Bronchial epithelial cell (primary cell): ENCODE measurements at regions not wholly inside any gene's neighbourhood (a gene's known extent, or its start where the extent isn't known, plus 50 kb on each side); places are given as distances from the start of the nearest gene placed in this dataset.

Experiments
- DNase-seq: peaks from one replicate; pipeline ENCODE4 v3.0.0-alpha.2; 2010; ENCODE audit warnings: low read depth
- FAIRE-seq: peaks from 2 replicates; lab custom pipeline; 2011; peaks lifted over from hg19 to GRCh38; lab: Jason Lieb, UNC
- H3K27me3 ChIP-seq: 2 replicates; pipeline ENCODE4 v1.5.1; 2011; ENCODE audit warnings: low read length; ENCODE audit not compliant: control insufficient read depth, insufficient read depth
- H3K36me3 ChIP-seq: 2 replicates; pipeline ENCODE4 v1.5.1; 2011; ENCODE audit warnings: low read length; ENCODE audit not compliant: control insufficient read depth, insufficient read depth
- H3K4me3 ChIP-seq: 2 replicates; pipeline ENCODE4 v1.5.1; 2011; ENCODE audit warnings: mild to moderate bottlenecking, low read depth, low read length, control low read depth
- TF ChIP-seq, protein P1 (sequence below): IDR thresholded peaks from 2 replicates; pipeline ENCODE4 v1.5.1; 2011; ENCODE audit warnings: mild to moderate bottlenecking, moderate library complexity, low read length, control low read depth, inconsistent platforms; ENCODE audit not compliant: insufficient read depth, severe bottlenecking

DNA sequence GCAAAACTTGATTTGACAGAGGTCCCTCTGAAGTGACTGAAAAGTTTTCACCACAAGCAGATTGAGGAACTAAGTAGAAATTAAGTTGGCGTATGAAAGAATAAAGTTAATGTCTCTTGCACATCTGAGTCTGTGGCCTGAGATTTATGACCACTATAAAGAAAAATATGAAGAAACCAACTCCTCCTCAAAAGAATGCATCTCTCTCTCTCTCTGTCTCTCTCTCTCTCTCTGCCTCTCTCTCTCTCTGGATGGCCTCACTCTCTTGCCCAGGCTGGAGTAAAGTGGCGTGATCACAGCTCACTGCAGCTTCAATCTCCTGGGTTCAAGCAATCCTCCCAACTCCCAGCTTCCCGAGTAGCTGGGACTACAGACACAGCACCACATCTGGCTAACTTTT is 55.2 kb downstream of the RPL22L1 start:
- H3K27me3 ChIP-seq: no peaks in the 10 kb centered on the region
- DNase-seq (no peak), FAIRE-seq (no peak)
- H3K36me3 ChIP-seq: no peaks in the 10 kb centered on the region
- TF ChIP-seq, protein P1, sequence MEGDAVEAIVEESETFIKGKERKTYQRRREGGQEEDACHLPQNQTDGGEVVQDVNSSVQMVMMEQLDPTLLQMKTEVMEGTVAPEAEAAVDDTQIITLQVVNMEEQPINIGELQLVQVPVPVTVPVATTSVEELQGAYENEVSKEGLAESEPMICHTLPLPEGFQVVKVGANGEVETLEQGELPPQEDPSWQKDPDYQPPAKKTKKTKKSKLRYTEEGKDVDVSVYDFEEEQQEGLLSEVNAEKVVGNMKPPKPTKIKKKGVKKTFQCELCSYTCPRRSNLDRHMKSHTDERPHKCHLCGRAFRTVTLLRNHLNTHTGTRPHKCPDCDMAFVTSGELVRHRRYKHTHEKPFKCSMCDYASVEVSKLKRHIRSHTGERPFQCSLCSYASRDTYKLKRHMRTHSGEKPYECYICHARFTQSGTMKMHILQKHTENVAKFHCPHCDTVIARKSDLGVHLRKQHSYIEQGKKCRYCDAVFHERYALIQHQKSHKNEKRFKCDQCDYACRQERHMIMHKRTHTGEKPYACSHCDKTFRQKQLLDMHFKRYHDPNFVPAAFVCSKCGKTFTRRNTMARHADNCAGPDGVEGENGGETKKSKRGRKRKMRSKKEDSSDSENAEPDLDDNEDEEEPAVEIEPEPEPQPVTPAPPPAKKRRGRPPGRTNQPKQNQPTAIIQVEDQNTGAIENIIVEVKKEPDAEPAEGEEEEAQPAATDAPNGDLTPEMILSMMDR: no peak
- H3K4me3 ChIP-seq: no peak overlapping the region

DNA sequence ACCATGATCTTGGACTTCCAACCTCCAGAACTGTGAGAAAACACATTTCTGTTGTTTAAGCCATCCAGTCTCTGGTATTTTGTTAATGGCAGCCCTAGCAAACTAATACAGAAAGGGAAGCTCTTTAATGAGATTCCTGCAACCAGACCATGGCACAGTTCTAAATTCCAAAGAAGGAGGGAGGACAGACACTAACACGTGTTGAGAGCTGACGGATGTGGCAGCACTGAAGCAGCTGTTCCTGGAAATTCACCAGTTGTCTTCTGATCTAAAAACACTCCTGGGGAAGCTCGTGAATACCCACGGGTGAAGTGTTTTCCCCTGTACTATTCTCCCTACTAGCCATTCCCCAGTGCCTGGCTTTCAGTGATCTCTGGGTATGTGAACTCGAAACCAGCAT is 56.7 kb downstream of the RPL22L1 start:
- no peaks in the 10 kb centered on the region for H3K27me3 ChIP-seq
- TF ChIP-seq, protein P1: no peak
- H3K4me3 ChIP-seq: no peak overlapping the region
- no peak for DNase-seq
- no peak for FAIRE-seq
- no peaks in the 10 kb centered on the region for H3K36me3 ChIP-seq

DNA sequence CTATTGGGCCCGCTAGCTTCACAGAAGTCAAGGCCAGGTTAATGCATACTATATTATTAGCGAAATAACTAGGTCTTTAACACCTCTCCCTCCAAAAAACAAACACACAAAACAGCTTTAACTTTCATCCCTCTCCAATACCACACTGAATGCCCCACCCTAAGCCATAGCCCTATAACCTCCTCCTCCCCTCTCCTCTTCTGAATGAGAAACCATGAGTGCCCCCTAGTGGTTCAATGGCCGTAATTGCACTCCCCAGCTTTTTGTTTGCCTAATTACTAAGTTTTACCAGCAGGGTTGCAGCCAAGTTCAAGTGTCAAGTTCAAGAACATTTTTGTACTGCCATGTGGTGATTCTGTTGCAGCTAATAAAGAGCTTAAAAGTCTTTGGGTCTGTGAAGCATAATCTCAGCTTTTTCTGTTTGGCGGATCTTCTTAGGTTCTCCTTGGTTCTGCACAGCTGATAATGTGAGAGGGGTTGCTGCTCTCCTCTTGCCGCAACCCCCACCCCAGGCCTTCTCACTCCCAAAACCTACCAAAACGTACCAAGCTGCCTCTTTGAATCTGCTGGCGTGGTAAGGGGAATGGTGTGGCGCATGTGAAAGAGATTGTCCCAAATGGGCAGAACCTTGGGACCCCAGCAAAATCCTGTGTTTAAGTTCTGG is 57.9 kb downstream of the RPL22L1 start:
- no peaks in the 10 kb centered on the region for H3K36me3 ChIP-seq
- no peaks in the 10 kb centered on the region for H3K27me3 ChIP-seq
- H3K4me3 ChIP-seq: no peak overlapping the region
- DNase-seq: peak; percentile 73
- FAIRE-seq: no peak
- TF ChIP-seq, protein P1: peak; percentile 79

DNA sequence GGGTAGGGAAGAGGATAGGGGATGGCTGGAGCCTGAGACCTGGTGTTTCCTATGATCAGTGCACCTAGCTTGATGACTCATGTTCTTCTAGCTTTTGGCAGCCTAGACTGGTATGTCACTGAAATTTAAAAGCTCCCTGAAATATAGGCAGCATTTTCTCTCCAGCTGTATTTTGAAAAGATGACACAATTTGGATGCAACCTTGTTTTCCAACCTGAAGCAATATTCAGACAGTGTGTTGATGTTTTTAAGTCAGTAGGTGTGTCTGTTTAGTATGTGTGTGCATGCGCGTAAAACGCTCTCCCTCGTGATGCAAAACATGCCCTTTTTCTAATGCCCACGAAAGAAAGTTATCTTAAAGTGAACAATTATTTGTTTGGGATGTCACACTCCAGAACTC is 58.5 kb downstream of the RPL22L1 start:
- DNase-seq (peak; percentile 68), FAIRE-seq (no peak)
- Histone ChIP-seq H3K27me3 (no peaks in the 10 kb centered on the region), H3K36me3 (no peaks in the 10 kb centered on the region), H3K4me3 (no peak overlapping the region)
- TF ChIP-seq, protein P1: no peak

DNA sequence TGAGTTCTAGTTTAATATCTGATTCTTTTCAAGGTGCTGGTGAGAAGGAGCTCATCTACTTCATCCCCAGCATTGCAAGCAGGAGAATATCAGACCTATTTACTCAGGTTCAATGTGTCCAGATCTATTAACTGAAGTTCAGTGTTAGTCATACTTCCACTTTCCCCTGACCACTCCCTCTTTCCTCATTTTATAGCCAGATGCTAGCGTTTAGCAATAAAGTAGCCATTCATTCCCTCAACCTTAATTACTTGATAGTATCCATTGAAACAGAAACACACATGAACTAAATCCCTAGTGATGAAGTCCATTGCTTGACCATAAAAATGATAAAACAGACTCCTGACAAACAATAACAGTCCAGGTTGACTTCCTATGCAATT is 60.0 kb downstream of the RPL22L1 start:
- H3K27me3 ChIP-seq: no peaks in the 10 kb centered on the region
- no peak overlapping the region for H3K4me3 ChIP-seq
- FAIRE-seq (no peak), DNase-seq (peak; percentile 72)
- TF ChIP-seq, protein P1: no peak
- no peaks in the 10 kb centered on the region for H3K36me3 ChIP-seq
